Brain microvascular endothelial cell (primary cell): ENCODE measurements at regions not wholly inside any gene's neighbourhood (a gene's known extent, or its start where the extent isn't known, plus 50 kb on each side); places are given as distances from the start of the nearest gene placed in this dataset.
"Not testable (repeated sequence)": the region's sequence is repeated elsewhere in the genome, so short reads cannot be mapped to it uniquely, and the experiment has no call there.

Source experiments
- DNase-seq: peaks from one replicate; pipeline ENCODE4 v3.0.0-alpha.2; 2020
- H3K27ac ChIP-seq: fragments of 250-450 bp; sonication (Bioruptor Pico); 2 replicates; pipeline ENCODE4 v1.5.1; 2020; ENCODE audit warnings: mild to moderate bottlenecking, moderate library complexity
- H3K27me3 ChIP-seq: fragments of 250-450 bp; sonication (Bioruptor Pico); replicated peaks from 2 replicates; pipeline ENCODE4 v1.5.1; 2020; ENCODE audit warnings: mild to moderate bottlenecking
- H3K36me3 ChIP-seq: fragments of 250-450 bp; sonication (Bioruptor Pico); replicated peaks from 2 replicates; pipeline ENCODE4 v1.5.1; 2020; ENCODE audit warnings: mild to moderate bottlenecking
- H3K4me3 ChIP-seq: 2 replicates; pipeline ENCODE4 v1.5.1; 2011; ENCODE audit warnings: low read depth, mild to moderate bottlenecking, control low read depth, low read length, moderate library complexity
- CTCF ChIP-seq: IDR thresholded peaks from 2 replicates; pipeline ENCODE4 v1.5.1; 2011; ENCODE audit warnings: low read depth, mild to moderate bottlenecking, moderate library complexity, low read length, control low read depth, inconsistent platforms; ENCODE audit errors: missing control alignments
- in situ Hi-C: cut with HindIII; loops from 2 replicates; pipeline ENCODE4 v1.10.0; 2017; ENCODE audit warnings: low sequenced_read_pairs, low pct_ligation_motif_present

- no peak for DNase-seq
- TF ChIP-seq CTCF, result no peak
- Histone ChIP-seq H3K27ac (no peak overlapping the region), H3K4me3 (no peak overlapping the region), H3K27me3 (no peaks in the 10 kb centered on the region), H3K36me3 (no peaks in the 10 kb centered on the region)
- in situ Hi-C loops, result no loop called here
These were observed 1014.3 kb upstream of the NOVA1 start for GRCh38 chr14:27612121-27612520.

- no peaks in the 10 kb centered on the region for H3K36me3 ChIP-seq
- DNase-seq, result no peak
- H3K27ac ChIP-seq, result no peak overlapping the region
- no peaks in the 10 kb centered on the region for H3K27me3 ChIP-seq
- in situ Hi-C loops, result no loop called here
- no peak for TF ChIP-seq CTCF
- H3K4me3 ChIP-seq, result no peak overlapping the region
These were observed 1015.3 kb upstream of the NOVA1 start for GRCh38 chr14:27613102-27613501.

GRCh38 chr14:27623782-27624181 lies 1025.9 kb upstream of the NOVA1 start:
- Histone ChIP-seq H3K36me3 (no peaks in the 10 kb centered on the region), H3K4me3 (no peak overlapping the region), H3K27ac (no peak overlapping the region), H3K27me3 (no peaks in the 10 kb centered on the region)
- DNase-seq, result no peak
- no peak for TF ChIP-seq CTCF
- in situ Hi-C loops, result no loop called here

GRCh38 chr14:27634056-27634970 lies 1036.5 kb upstream of the NOVA1 start:
- H3K27ac ChIP-seq, result no peak overlapping the region

GRCh38 chr14:27640688-27641087 lies 1042.9 kb upstream of the NOVA1 start:
- H3K27me3 ChIP-seq, in situ Hi-C loops, DNase-seq, H3K36me3 ChIP-seq, H3K27ac ChIP-seq, H3K4me3 ChIP-seq: not testable (repeated sequence)

More at GRCh38 chr14:27634056-27634970, 1036.5 kb upstream of the NOVA1 start:
- no peak for DNase-seq
- in situ Hi-C loops, result no loop called here
- Histone ChIP-seq H3K4me3 (no peak overlapping the region), H3K27me3 (no peaks in the 10 kb centered on the region), H3K36me3 (no peaks in the 10 kb centered on the region)
- TF ChIP-seq CTCF, result no peak

GRCh38 chr14:27642251-27642866 lies 1044.5 kb upstream of the NOVA1 start:
- no peaks in the 10 kb centered on the region for H3K36me3 ChIP-seq
- no peak overlapping the region for H3K4me3 ChIP-seq
- no peak for DNase-seq
- TF ChIP-seq CTCF, result no peak
- in situ Hi-C loops, result no loop called here
- no peaks in the 10 kb centered on the region for H3K27me3 ChIP-seq
- no peak overlapping the region for H3K27ac ChIP-seq
